Activated naive CD4-positive, alpha-beta T cell treated with anti-CD3 and anti-CD28 coated beads for 36 hours (primary cell): ENCODE measurements at regions not wholly inside any gene's neighbourhood (a gene's known extent, or its start where the extent isn't known, plus 50 kb on each side); places are given as distances from the start of the nearest gene placed in this dataset.

Experiments
- CTCF ChIA-PET: fragments of 350-600 bp; sonication (Branson Sonifier 250); formaldehyde crosslinking; loops from one replicate; lab custom pipeline; 2021; ENCODE audit warnings: antibody characterized with exemption; lab: Charles Lee
- DNase-seq: peaks from one replicate; pipeline ENCODE4 v3.0.0-alpha.2; 2020
- H3K27ac Mint-ChIP-seq: one replicate; pipeline ENCODE4 v1.8.0; 2021; ENCODE audit warnings: mild to moderate bottlenecking, mixed read lengths
- H3K27me3 Mint-ChIP-seq: one replicate; pipeline ENCODE4 v1.8.0; 2021; ENCODE audit warnings: low read depth, mixed read lengths
- H3K36me3 Mint-ChIP-seq: one replicate; pipeline ENCODE4 v1.8.0; 2021; ENCODE audit warnings: low read depth, mixed read lengths
- H3K4me1 Mint-ChIP-seq: one replicate; pipeline ENCODE4 v1.8.0; 2021; ENCODE audit warnings: low read depth, mixed read lengths
- H3K4me3 Mint-ChIP-seq: one replicate; pipeline ENCODE4 v1.8.0; 2021; ENCODE audit warnings: mild to moderate bottlenecking, moderate library complexity, mixed read lengths
- H3K9me3 Mint-ChIP-seq: one replicate; pipeline ENCODE4 v1.8.0; 2021; ENCODE audit warnings: mixed read lengths
- intact Hi-C: fragments of 100-400 bp; cut with micrococcal nuclease; formaldehyde crosslinking; loops from one replicate; pipeline ENCODE4 v1.15.1; 2023

DNA sequence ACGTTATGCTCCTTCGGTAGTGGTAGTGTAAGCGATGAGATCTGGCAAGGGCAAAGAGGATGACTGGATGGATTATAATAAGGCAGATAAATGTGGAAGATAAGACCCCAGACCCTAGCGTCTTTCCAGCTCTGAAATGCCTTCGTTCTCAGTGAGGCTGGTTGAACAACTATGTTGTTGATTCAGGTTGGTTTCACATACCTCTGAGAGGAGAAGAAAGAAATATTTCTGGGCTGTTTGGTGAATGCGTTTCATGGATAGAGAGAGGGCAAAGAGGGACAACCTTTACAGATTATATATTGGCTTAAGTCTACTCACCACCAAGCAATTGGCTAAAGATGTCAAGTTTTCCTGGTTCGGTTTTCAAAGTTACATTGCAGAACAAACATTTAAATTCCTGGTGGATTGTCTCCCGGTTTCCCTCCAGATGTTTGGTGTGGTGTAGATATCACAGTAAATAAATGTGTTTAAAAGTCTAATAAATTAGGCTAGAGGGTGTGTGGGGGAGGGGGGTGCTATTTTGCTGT is 190.1 kb upstream of the GLI2 start:
- intact Hi-C loops = no loop called here
- no peak overlapping the region for H3K27ac Mint-ChIP-seq
- H3K4me1 Mint-ChIP-seq = no peaks in the 10 kb centered on the region
- no peak for DNase-seq
- H3K36me3 Mint-ChIP-seq = no peaks in the 10 kb centered on the region
- CTCF ChIA-PET = no interaction called here
- H3K27me3 Mint-ChIP-seq = no peaks in the 10 kb centered on the region
- H3K4me3 Mint-ChIP-seq = no peak overlapping the region
- H3K9me3 Mint-ChIP-seq = no peaks in the 10 kb centered on the region

GRCh38 chr2:120546048-120546864 is 189.4 kb upstream of the GLI2 start:
- no peaks in the 10 kb centered on the region for H3K9me3 Mint-ChIP-seq
- no peak overlapping the region for H3K27ac Mint-ChIP-seq
- no peaks in the 10 kb centered on the region for H3K27me3 Mint-ChIP-seq
- no peaks in the 10 kb centered on the region for H3K4me1 Mint-ChIP-seq
- H3K36me3 Mint-ChIP-seq = no peaks in the 10 kb centered on the region
- intact Hi-C loops = no loop called here
- H3K4me3 Mint-ChIP-seq = no peak overlapping the region
- no peak for DNase-seq
- CTCF ChIA-PET = no interaction called here

DNA sequence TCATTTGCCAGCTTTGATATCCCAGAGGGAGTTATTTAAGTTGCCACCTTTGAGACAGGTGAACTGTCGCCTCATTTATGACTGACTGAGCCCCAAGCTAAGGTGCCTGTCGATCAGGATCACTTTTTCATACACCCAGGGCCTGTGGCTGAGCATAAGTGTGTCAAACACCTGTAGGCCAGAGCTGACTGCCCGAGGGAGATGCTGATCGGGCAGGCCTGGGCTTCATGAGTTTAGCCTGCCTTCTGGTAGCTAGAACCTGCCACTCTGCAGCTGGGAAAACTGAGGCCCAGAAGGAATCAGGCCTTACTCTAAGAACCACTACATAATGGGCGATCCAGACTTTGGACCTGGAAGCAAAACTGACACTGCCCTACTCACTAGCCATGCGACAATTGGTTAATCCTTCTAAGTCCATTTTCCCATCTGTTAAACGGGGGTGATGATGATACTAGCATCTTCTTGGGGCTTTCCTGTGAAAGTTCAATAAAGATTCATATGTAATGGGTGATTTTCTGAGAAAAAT is 188.7 kb upstream of the GLI2 start:
- Mint-ChIP-seq H3K4me3 (no peak overlapping the region), H3K27me3 (no peaks in the 10 kb centered on the region), H3K36me3 (no peaks in the 10 kb centered on the region), H3K4me1 (no peaks in the 10 kb centered on the region), H3K9me3 (no peaks in the 10 kb centered on the region), H3K27ac (no peak overlapping the region)
- CTCF ChIA-PET = no interaction called here
- intact Hi-C loops = no loop called here
- no peak for DNase-seq

DNA sequence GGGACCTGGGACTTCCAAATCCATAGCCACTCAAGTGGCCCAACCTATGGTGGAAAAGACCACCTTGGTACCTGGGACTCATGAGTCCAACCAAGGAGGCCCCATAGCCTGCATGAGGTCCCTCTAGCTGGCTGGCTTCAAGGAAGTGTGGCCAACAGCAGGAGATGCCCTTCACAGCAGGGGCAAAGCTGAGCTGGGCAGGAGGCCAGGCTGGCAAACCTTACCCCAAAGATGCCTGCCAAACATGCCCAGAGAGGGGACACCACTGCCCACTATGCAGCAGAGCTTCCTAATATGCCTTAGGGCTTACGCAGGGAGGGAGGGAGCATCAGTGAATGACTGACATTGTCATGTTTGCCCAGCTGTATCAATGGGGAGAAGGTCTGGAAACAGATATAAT is 188.0 kb upstream of the GLI2 start:
- Mint-ChIP-seq H3K9me3 (no peaks in the 10 kb centered on the region), H3K4me1 (no peaks in the 10 kb centered on the region), H3K27ac (no peak overlapping the region), H3K27me3 (peaks cover 3% of the 10 kb centered on the region), H3K36me3 (no peaks in the 10 kb centered on the region), H3K4me3 (no peak overlapping the region)
- no peak for DNase-seq
- intact Hi-C loops = no loop called here
- CTCF ChIA-PET = no interaction called here

- H3K4me3 Mint-ChIP-seq = no peak overlapping the region
- CTCF ChIA-PET = no interaction called here
- H3K27ac Mint-ChIP-seq = no peak overlapping the region
- intact Hi-C loops = no loop called here
- H3K36me3 Mint-ChIP-seq = no peaks in the 10 kb centered on the region
- H3K9me3 Mint-ChIP-seq = no peaks in the 10 kb centered on the region
- DNase-seq = no peak
- H3K27me3 Mint-ChIP-seq = peaks cover 12% of the 10 kb centered on the region
- H3K4me1 Mint-ChIP-seq = peaks cover 3% of the 10 kb centered on the region
Measured at GRCh38 chr2:120548627-120549608, 186.8 kb upstream of the GLI2 start.

DNA sequence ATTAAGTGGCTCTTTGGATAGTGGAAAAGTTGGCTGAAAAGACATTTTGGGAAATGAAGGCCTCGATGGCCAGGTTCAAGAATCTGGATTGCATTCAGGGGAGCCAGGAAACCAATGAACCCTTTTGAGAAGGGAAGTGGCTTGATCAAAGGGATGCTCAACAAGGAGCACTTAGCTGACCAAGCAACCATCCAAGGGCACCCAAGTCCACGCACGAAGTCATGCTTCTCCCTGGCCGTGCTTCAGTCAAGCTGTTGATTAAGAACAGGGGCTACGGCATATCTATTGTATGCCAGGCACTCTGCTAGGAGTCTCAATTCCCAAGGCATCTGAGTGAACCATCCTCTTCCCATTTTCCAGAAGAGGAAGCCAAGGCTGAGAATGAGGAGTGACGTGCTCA is 185.8 kb upstream of the GLI2 start:
- H3K4me1 Mint-ChIP-seq = peaks cover 3% of the 10 kb centered on the region
- no peaks in the 10 kb centered on the region for H3K9me3 Mint-ChIP-seq
- intact Hi-C loops = no loop called here
- CTCF ChIA-PET = no interaction called here
- no peak for DNase-seq
- H3K27ac Mint-ChIP-seq = no peak overlapping the region
- H3K27me3 Mint-ChIP-seq = peaks cover 18% of the 10 kb centered on the region
- H3K4me3 Mint-ChIP-seq = no peak overlapping the region
- no peaks in the 10 kb centered on the region for H3K36me3 Mint-ChIP-seq

DNA sequence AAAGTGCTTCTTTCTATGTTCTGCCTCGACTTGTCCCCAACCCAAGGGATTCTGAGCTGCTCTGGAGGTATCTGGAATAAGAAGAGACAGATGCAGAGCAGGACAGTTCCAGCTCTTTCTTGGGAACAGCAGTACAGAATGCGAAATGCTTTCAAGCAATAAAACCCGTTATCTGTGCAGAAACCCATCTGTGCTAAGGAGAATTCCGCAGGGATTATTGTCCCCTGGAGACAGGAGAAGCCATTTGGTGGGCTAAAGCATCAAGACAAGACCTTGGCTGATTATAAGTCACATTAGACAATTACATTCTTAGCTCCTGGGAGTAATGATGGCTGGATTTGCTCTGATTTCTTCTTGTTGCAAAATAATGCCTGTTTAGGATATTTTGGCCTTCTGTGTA is 185.4 kb upstream of the GLI2 start:
- Mint-ChIP-seq H3K27ac (no peak overlapping the region), H3K27me3 (peaks cover 22% of the 10 kb centered on the region), H3K4me3 (no peak overlapping the region), H3K36me3 (no peaks in the 10 kb centered on the region), H3K9me3 (no peaks in the 10 kb centered on the region), H3K4me1 (peaks cover 3% of the 10 kb centered on the region)
- intact Hi-C loops = no loop called here
- CTCF ChIA-PET = no interaction called here
- no peak for DNase-seq

DNA sequence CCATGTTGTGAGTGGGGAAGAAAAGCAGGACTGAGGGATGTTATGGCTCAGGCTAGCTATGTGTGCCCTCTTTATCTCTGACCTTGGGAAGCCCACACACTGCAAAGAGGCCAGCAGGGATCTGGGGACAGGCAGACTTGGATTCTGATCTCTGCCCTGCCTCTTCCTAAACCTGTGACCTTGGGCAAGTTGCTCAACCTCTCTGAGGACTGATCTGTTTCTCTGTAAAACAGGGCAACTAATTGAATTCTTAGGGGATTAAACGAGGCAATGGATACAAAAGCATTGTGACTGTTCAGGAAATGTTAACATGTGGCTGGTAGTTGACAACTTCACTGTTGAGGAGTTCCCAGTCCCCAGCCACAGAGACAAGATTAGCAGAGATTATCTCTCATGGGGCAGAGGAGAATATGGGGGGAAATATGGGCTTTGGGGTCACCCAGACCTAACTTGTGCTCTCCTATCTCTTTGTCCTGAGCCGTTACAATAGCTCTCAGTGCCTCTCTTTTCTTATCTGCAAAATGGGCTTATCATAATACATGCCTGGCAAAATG is 184.7 kb upstream of the GLI2 start:
- no peak for DNase-seq
- H3K4me3 Mint-ChIP-seq = no peak overlapping the region
- peaks cover 3% of the 10 kb centered on the region for H3K4me1 Mint-ChIP-seq
- CTCF ChIA-PET = no interaction called here
- H3K9me3 Mint-ChIP-seq = no peaks in the 10 kb centered on the region
- peaks cover 24% of the 10 kb centered on the region for H3K27me3 Mint-ChIP-seq
- no peak overlapping the region for H3K27ac Mint-ChIP-seq
- intact Hi-C loops = no loop called here
- H3K36me3 Mint-ChIP-seq = no peaks in the 10 kb centered on the region

- intact Hi-C loops = no loop called here
- DNase-seq = no peak
- CTCF ChIA-PET = interaction anchor here (0.8 kb wide), 1 partner anchor 208 kb away, joined by 3 read pairs; no protein-coding TSS in a partner anchor
- H3K27ac Mint-ChIP-seq = no peak overlapping the region
- H3K27me3 Mint-ChIP-seq = peaks cover 24% of the 10 kb centered on the region
- peaks cover 3% of the 10 kb centered on the region for H3K4me1 Mint-ChIP-seq
- no peaks in the 10 kb centered on the region for H3K36me3 Mint-ChIP-seq
- no peak overlapping the region for H3K4me3 Mint-ChIP-seq
- no peaks in the 10 kb centered on the region for H3K9me3 Mint-ChIP-seq
Measured at GRCh38 chr2:120551522-120551921, 184.1 kb upstream of the GLI2 start.

- Mint-ChIP-seq H3K27me3 (peaks cover 27% of the 10 kb centered on the region), H3K36me3 (no peaks in the 10 kb centered on the region), H3K4me1 (peaks cover 3% of the 10 kb centered on the region), H3K27ac (no peak overlapping the region), H3K4me3 (no peak overlapping the region), H3K9me3 (no peaks in the 10 kb centered on the region)
- CTCF ChIA-PET = interaction anchor here (0.8 kb wide), 1 partner anchor 208 kb away, joined by 3 read pairs; no protein-coding TSS in a partner anchor
- DNase-seq = no peak
- intact Hi-C loops = no loop called here
Measured at GRCh38 chr2:120552079-120552478, 183.6 kb upstream of the GLI2 start.

DNA sequence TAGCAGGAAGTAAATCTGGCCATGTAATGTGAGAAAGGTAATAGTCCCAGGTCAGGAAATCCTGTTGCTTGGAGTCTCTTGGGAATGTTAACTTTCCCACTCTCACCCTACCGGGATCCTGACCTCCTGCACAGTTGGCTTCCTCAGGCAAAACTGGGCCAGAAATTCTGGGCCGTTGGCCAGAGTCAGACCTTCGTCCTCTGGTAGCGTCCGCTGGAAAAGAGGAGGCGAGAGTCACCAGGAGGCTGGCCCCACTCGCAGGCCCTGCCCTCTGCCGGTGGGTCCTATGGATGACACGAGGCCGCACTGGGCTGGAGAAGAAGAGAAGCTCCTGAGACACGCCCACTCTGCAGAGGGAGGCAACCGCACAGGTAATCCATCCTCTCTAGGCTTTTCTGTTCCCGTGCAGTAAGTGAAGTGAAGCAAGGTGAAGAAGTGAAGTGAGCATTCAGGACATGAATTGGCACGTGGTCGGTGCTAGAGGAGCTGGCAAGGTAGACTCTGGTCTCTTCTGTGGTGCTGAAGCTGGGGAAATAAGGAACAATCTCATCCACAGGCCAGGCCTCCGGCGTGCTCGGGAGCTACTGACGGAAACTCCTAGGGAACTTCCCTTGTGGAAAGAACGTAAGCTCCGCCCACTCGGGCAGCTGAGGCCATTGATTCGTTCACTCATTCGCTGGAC is 182.7 kb upstream of the GLI2 start:
- H3K36me3 Mint-ChIP-seq = no peaks in the 10 kb centered on the region
- H3K9me3 Mint-ChIP-seq = no peaks in the 10 kb centered on the region
- H3K27me3 Mint-ChIP-seq = peaks cover 32% of the 10 kb centered on the region
- CTCF ChIA-PET = interaction anchor here (0.7 to 1.3 kb wide), 3 partner anchors 15 to 209 kb away, joined by 4 read pairs; no protein-coding TSS in a partner anchor
- intact Hi-C loops = loop anchor here (1.0 kb wide), 2 partner anchors 210 to 444 kb away; no protein-coding TSS in a partner anchor
- peaks cover 3% of the 10 kb centered on the region for H3K4me1 Mint-ChIP-seq
- peak; percentile 63 for DNase-seq
- no peak overlapping the region for H3K27ac Mint-ChIP-seq
- H3K4me3 Mint-ChIP-seq = no peak overlapping the region
